Stomach (tissue), 4 donors: ENCODE measurements at regions not wholly inside any gene's neighbourhood (a gene's known extent, or its start where the extent isn't known, plus 50 kb on each side); places are given as distances from the start of the nearest gene placed in this dataset.

ENCODE experiments used
- POLR2A ChIP-seq, 4 donors: fragments of 450-650 bp; IDR thresholded peaks; one replicate each; pipeline ENCODE4 v1.6.1; 2016; ENCODE audit warnings: antibody characterized with exemption in 4 of 4, control low read depth in 2 of 4, mild to moderate bottlenecking in 1 of 4, moderate library complexity in 1 of 4
- POLR2AphosphoS5 ChIP-seq, 3 donors: sonication (generic); formaldehyde crosslinking; IDR thresholded peaks; one replicate each; pipeline ENCODE4 v1.6.1; 2016; ENCODE audit warnings: antibody characterized with exemption in 3 of 3
- TF ChIP-seq, protein P1 (sequence below), 7 experiments: fragments of 450-650 bp in 4 of 7; fragments of 200-600 bp in 3 of 7; sonication (generic) in 3 of 7; IDR thresholded peaks; one replicate each; pipeline ENCODE4 v1.5.1; 2016 to 2019; ENCODE audit warnings: antibody characterized with exemption in 7 of 7, control low read depth in 2 of 7, mild to moderate bottlenecking in 1 of 7

DNA sequence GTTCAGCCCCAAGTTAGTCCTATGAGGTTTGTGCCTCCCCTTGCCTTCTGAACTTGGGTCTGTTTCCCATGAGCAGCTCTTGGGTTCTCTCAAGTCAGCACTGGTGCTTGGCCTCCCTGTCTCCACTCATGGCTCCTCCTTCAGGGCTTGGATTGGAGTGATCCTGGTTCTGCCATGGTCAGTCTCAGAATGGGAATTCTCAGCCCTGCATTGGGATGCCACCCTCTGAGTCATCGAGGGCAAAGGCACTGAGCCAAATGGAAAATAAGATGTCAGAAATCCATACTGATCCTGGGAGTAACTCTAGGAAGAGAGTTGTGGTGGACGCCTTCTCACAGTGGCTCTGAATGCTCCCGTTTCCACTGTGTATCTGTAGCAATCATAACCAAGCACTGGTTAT lies 233.4 kb upstream of the HABP2 start:
- TF ChIP-seq POLR2A (IDR thresholded peaks at IDR 0.05) (no peak), POLR2AphosphoS5 (IDR thresholded peaks at IDR 0.05) (no peak)
- TF ChIP-seq, protein P1, sequence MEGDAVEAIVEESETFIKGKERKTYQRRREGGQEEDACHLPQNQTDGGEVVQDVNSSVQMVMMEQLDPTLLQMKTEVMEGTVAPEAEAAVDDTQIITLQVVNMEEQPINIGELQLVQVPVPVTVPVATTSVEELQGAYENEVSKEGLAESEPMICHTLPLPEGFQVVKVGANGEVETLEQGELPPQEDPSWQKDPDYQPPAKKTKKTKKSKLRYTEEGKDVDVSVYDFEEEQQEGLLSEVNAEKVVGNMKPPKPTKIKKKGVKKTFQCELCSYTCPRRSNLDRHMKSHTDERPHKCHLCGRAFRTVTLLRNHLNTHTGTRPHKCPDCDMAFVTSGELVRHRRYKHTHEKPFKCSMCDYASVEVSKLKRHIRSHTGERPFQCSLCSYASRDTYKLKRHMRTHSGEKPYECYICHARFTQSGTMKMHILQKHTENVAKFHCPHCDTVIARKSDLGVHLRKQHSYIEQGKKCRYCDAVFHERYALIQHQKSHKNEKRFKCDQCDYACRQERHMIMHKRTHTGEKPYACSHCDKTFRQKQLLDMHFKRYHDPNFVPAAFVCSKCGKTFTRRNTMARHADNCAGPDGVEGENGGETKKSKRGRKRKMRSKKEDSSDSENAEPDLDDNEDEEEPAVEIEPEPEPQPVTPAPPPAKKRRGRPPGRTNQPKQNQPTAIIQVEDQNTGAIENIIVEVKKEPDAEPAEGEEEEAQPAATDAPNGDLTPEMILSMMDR (IDR thresholded peaks at IDR 0.05): no peak
